ENCODE measurements at regions not wholly inside any gene's neighbourhood (a gene's known extent, or its start where the extent isn't known, plus 50 kb on each side); places are given as distances from the start of the nearest gene placed in this dataset.

- WGBS (ENCODE audit: extremely low coverage, insufficient read length, low lambda C conversion rate), result no CpG with 5 or more reads among the region's 4 CpGs
- no peak for TF ChIP-seq CTCF (conservative IDR thresholded peaks at IDR 0.05)
- Histone ChIP-seq H2BK120ac (ENCODE audit: low read depth, low read length, poor library complexity, severe bottlenecking) (no peak overlapping the region), H3K79me2 (ENCODE audit: insufficient read depth, low read length) (peaks cover 5% of the 10 kb centered on the region; the same call in 1 of the 2 replicates), H3K23ac (ENCODE audit: insufficient read length, low read depth, low read length) (no peak overlapping the region), H2AK5ac (ENCODE audit: insufficient read length, low read length) (no peak overlapping the region), H3K79me1 (ENCODE audit: insufficient read depth, low read depth, low read length, poor library complexity, severe bottlenecking) (no peaks in the 10 kb centered on the region), H3K9me3 (ENCODE audit: control insufficient read depth, low read depth, low read length) (no peaks in the 10 kb centered on the region), H3K27ac (ENCODE audit: insufficient read length, low read depth, low read length) (no peak overlapping the region), H2BK12ac (ENCODE audit: insufficient read length, low read depth, low read length) (no peak overlapping the region), H3K27me3 (ENCODE audit: insufficient read depth, low read length) (no peaks in the 10 kb centered on the region), H2BK15ac (ENCODE audit: low read depth, low read length) (no peak overlapping the region), H4K5ac (ENCODE audit: insufficient read length, low read depth, low read length) (no peak overlapping the region), H3K4ac (ENCODE audit: low read depth, low read length) (no peak overlapping the region), H3K18ac (ENCODE audit: insufficient read length, low read depth, low read length) (no peak overlapping the region), H2BK20ac (ENCODE audit: low read depth, low read length, poor library complexity, severe bottlenecking) (no peak overlapping the region), H3T11ph (ENCODE audit: low read length) (no peak overlapping the region), H4K8ac (replicated peaks; ENCODE audit: insufficient read length, low read depth, low read length) (no peak overlapping the region), H3K4me2 (ENCODE audit: insufficient read depth, insufficient read length, low read length) (peak overlapping the region; percentile 57), H4K91ac (ENCODE audit: insufficient read length, low read depth, low read length) (no peak overlapping the region), H2BK5ac (ENCODE audit: insufficient read length, low read length) (no peak overlapping the region), H3K4me1 (ENCODE audit: insufficient read depth, low read length) (peaks cover 21% of the 10 kb centered on the region; the same call in 1 of the 2 replicates), H3K23me2 (ENCODE audit: insufficient read length, low read depth, low read length, poor library complexity, severe bottlenecking) (peaks cover 3% of the 10 kb centered on the region), H2AFZ (ENCODE audit: low read length) (no peak overlapping the region), H3K56ac (ENCODE audit: insufficient read length, low read depth, low read length) (no peak overlapping the region), H3K9ac (ENCODE audit: extremely low read depth, insufficient read length, low read length) (no peak overlapping the region), H3K14ac (ENCODE audit: insufficient read depth, low read length) (no peak overlapping the region), H4K20me1 (ENCODE audit: control insufficient read depth, insufficient read depth, insufficient read length) (no peaks in the 10 kb centered on the region)
- H3K36me3 Mint-ChIP-seq (ENCODE audit: insufficient read depth in 1 of 3, low read depth in 3 of 3), result peaks cover 0 to 4% (median 2%) of the 10 kb centered on the region in 3 experiments; a peak in 2 of 7 replicates
- H3K27ac Mint-ChIP-seq, result peak overlapping the region; percentile 13 to 94 (median 68); a peak in 5 of 7 replicates
- H3K27me3 Mint-ChIP-seq (ENCODE audit: low read depth), result peaks cover 5% of the 10 kb centered on the region; the same call in 1 of the 2 replicates
- H3K4me1 Mint-ChIP-seq, result peaks cover 49 to 53% of the 10 kb centered on the region in 2 experiments
- peak; percentile 53 for DNase-seq
- H3K4me3 Mint-ChIP-seq, result peak overlapping the region; percentile 86 to 90
- H3K9me3 Mint-ChIP-seq, result no peaks in the 10 kb centered on the region
Observed at GRCh38 chr6:56849896-56850295, 105.0 kb upstream of the BEND6 start.
